ENCODE measurements at regions not wholly inside any gene's neighbourhood (a gene's known extent, or its start where the extent isn't known, plus 50 kb on each side); places are given as distances from the start of the nearest gene placed in this dataset.

GRCh38 chr13:85543144-85543543 is 256.1 kb downstream of the SLITRK6 start:
- Histone ChIP-seq H3K36me3 (ENCODE audit: insufficient read depth, low read length) (no peaks in the 10 kb centered on the region), H3K9me3 (ENCODE audit: low read length) (no peaks in the 10 kb centered on the region), H3K4me1 (ENCODE audit: insufficient read depth, low read length) (no peaks in the 10 kb centered on the region), H3K4me3 (ENCODE audit: low read length) (no peak overlapping the region), H3K27me3 (ENCODE audit: insufficient read depth, low read length) (no peaks in the 10 kb centered on the region), H2AFZ (ENCODE audit: low read depth, low read length) (no peak overlapping the region)

GRCh38 chr13:85541476-85541875 is 257.7 kb downstream of the SLITRK6 start:
- Histone ChIP-seq H3K9me3 (ENCODE audit: low read length) (no peaks in the 10 kb centered on the region), H2AFZ (ENCODE audit: low read depth, low read length) (no peak overlapping the region), H3K4me1 (ENCODE audit: insufficient read depth, low read length) (no peaks in the 10 kb centered on the region), H3K27me3 (ENCODE audit: insufficient read depth, low read length) (no peaks in the 10 kb centered on the region), H3K4me3 (ENCODE audit: low read length) (no peak overlapping the region), H3K36me3 (ENCODE audit: insufficient read depth, low read length) (no peaks in the 10 kb centered on the region)

GRCh38 chr13:85538957-85539356 is 260.3 kb downstream of the SLITRK6 start:
- Histone ChIP-seq H3K9me3 (ENCODE audit: low read length) (no peaks in the 10 kb centered on the region), H3K4me3 (ENCODE audit: low read length) (no peak overlapping the region), H3K4me1 (ENCODE audit: insufficient read depth, low read length) (no peaks in the 10 kb centered on the region), H3K27me3 (ENCODE audit: insufficient read depth, low read length) (no peaks in the 10 kb centered on the region), H2AFZ (ENCODE audit: low read depth, low read length) (no peak overlapping the region), H3K36me3 (ENCODE audit: insufficient read depth, low read length) (no peaks in the 10 kb centered on the region)

- Histone ChIP-seq H3K4me3 (ENCODE audit: low read length) (no peak overlapping the region), H3K36me3 (ENCODE audit: insufficient read depth, low read length) (no peaks in the 10 kb centered on the region), H3K4me1 (ENCODE audit: insufficient read depth, low read length) (no peaks in the 10 kb centered on the region), H3K9me3 (ENCODE audit: low read length) (no peaks in the 10 kb centered on the region), H2AFZ (ENCODE audit: low read depth, low read length) (no peak overlapping the region), H3K27me3 (ENCODE audit: insufficient read depth, low read length) (no peaks in the 10 kb centered on the region)
Measured at GRCh38 chr13:85537601-85538000, 261.6 kb downstream of the SLITRK6 start.

- Histone ChIP-seq H3K36me3 (ENCODE audit: insufficient read depth, low read length) (no peaks in the 10 kb centered on the region), H3K4me3 (ENCODE audit: low read length) (no peak overlapping the region), H2AFZ (ENCODE audit: low read depth, low read length) (no peak overlapping the region), H3K4me1 (ENCODE audit: insufficient read depth, low read length) (no peaks in the 10 kb centered on the region), H3K9me3 (ENCODE audit: low read length) (no peaks in the 10 kb centered on the region), H3K27me3 (ENCODE audit: insufficient read depth, low read length) (no peaks in the 10 kb centered on the region)
Measured at GRCh38 chr13:85536706-85537105, 262.5 kb downstream of the SLITRK6 start.

- Histone ChIP-seq H2AFZ (ENCODE audit: low read depth, low read length) (no peak overlapping the region), H3K27me3 (ENCODE audit: insufficient read depth, low read length) (no peaks in the 10 kb centered on the region), H3K36me3 (ENCODE audit: insufficient read depth, low read length) (no peaks in the 10 kb centered on the region), H3K4me3 (ENCODE audit: low read length) (no peak overlapping the region), H3K4me1 (ENCODE audit: insufficient read depth, low read length) (no peaks in the 10 kb centered on the region), H3K9me3 (ENCODE audit: low read length) (no peaks in the 10 kb centered on the region)
Measured at GRCh38 chr13:85535316-85536084, 263.7 kb downstream of the SLITRK6 start.

GRCh38 chr13:85533911-85534310 is 265.3 kb downstream of the SLITRK6 start:
- H3K4me1 ChIP-seq (ENCODE audit: insufficient read depth, low read length) = peaks cover 4% of the 10 kb centered on the region
- H2AFZ ChIP-seq (ENCODE audit: low read depth, low read length) = no peak overlapping the region
- H3K4me3 ChIP-seq (ENCODE audit: low read length) = no peak overlapping the region
- no peaks in the 10 kb centered on the region for H3K27me3 ChIP-seq (ENCODE audit: insufficient read depth, low read length)
- H3K36me3 ChIP-seq (ENCODE audit: insufficient read depth, low read length) = no peaks in the 10 kb centered on the region
- H3K9me3 ChIP-seq (ENCODE audit: low read length) = no peaks in the 10 kb centered on the region

GRCh38 chr13:85529218-85529594 is 270.0 kb downstream of the SLITRK6 start:
- Histone ChIP-seq H2AFZ (ENCODE audit: low read depth, low read length) (peak overlapping the region; percentile 54), H3K36me3 (ENCODE audit: insufficient read depth, low read length) (no peaks in the 10 kb centered on the region), H3K4me3 (ENCODE audit: low read length) (no peak overlapping the region), H3K9me3 (ENCODE audit: low read length) (no peaks in the 10 kb centered on the region), H3K4me1 (ENCODE audit: insufficient read depth, low read length) (peaks cover 5% of the 10 kb centered on the region), H3K27me3 (ENCODE audit: insufficient read depth, low read length) (no peaks in the 10 kb centered on the region)

- Histone ChIP-seq H3K4me1 (ENCODE audit: insufficient read depth, low read length) (peaks cover 5% of the 10 kb centered on the region), H3K36me3 (ENCODE audit: insufficient read depth, low read length) (no peaks in the 10 kb centered on the region), H3K4me3 (ENCODE audit: low read length) (no peak overlapping the region)
Measured at GRCh38 chr13:85528491-85529217, 270.6 kb downstream of the SLITRK6 start.

GRCh38 chr13:85527316-85527715 is 271.9 kb downstream of the SLITRK6 start:
- no peak overlapping the region for H3K4me3 ChIP-seq (ENCODE audit: low read length)
- H3K9me3 ChIP-seq (ENCODE audit: low read length) = no peaks in the 10 kb centered on the region
- peaks cover 5% of the 10 kb centered on the region for H3K4me1 ChIP-seq (ENCODE audit: insufficient read depth, low read length)
- H3K36me3 ChIP-seq (ENCODE audit: insufficient read depth, low read length) = no peaks in the 10 kb centered on the region
- no peaks in the 10 kb centered on the region for H3K27me3 ChIP-seq (ENCODE audit: insufficient read depth, low read length)
- H2AFZ ChIP-seq (ENCODE audit: low read depth, low read length) = no peak overlapping the region

More at GRCh38 chr13:85528491-85529217, 270.6 kb downstream of the SLITRK6 start:
- Histone ChIP-seq H3K9me3 (ENCODE audit: low read length) (no peaks in the 10 kb centered on the region), H3K27me3 (ENCODE audit: insufficient read depth, low read length) (no peaks in the 10 kb centered on the region), H2AFZ (ENCODE audit: low read depth, low read length) (peak overlapping the region; percentile 54)

- no peaks in the 10 kb centered on the region for H3K36me3 ChIP-seq (ENCODE audit: insufficient read depth, low read length)
- H3K4me3 ChIP-seq (ENCODE audit: low read length) = no peak overlapping the region
- H3K9me3 ChIP-seq (ENCODE audit: low read length) = no peaks in the 10 kb centered on the region
- H3K4me1 ChIP-seq (ENCODE audit: insufficient read depth, low read length) = peaks cover 5% of the 10 kb centered on the region
- H3K27me3 ChIP-seq (ENCODE audit: insufficient read depth, low read length) = no peaks in the 10 kb centered on the region
- no peak overlapping the region for H2AFZ ChIP-seq (ENCODE audit: low read depth, low read length)
Measured at GRCh38 chr13:85525411-85525810, 273.8 kb downstream of the SLITRK6 start.

- Histone ChIP-seq H3K27me3 (ENCODE audit: insufficient read depth, low read length) (no peaks in the 10 kb centered on the region), H3K36me3 (ENCODE audit: insufficient read depth, low read length) (no peaks in the 10 kb centered on the region), H3K4me1 (ENCODE audit: insufficient read depth, low read length) (no peaks in the 10 kb centered on the region)
Measured at GRCh38 chr13:85521657-85522056, 277.6 kb downstream of the SLITRK6 start.

GRCh38 chr13:85520445-85520844 is 278.8 kb downstream of the SLITRK6 start:
- no peaks in the 10 kb centered on the region for H3K9me3 ChIP-seq (ENCODE audit: low read length)
- no peak overlapping the region for H3K4me3 ChIP-seq (ENCODE audit: low read length)
- H3K36me3 ChIP-seq (ENCODE audit: insufficient read depth, low read length) = no peaks in the 10 kb centered on the region
- no peaks in the 10 kb centered on the region for H3K27me3 ChIP-seq (ENCODE audit: insufficient read depth, low read length)
- no peak overlapping the region for H2AFZ ChIP-seq (ENCODE audit: low read depth, low read length)
- H3K4me1 ChIP-seq (ENCODE audit: insufficient read depth, low read length) = no peaks in the 10 kb centered on the region

More at GRCh38 chr13:85521657-85522056, 277.6 kb downstream of the SLITRK6 start:
- no peaks in the 10 kb centered on the region for H3K9me3 ChIP-seq (ENCODE audit: low read length)
- no peak overlapping the region for H3K4me3 ChIP-seq (ENCODE audit: low read length)
- H2AFZ ChIP-seq (ENCODE audit: low read depth, low read length) = peak overlapping the region; percentile 13

Data from neuron (in vitro differentiated cells).